ENCODE measurements at regions not wholly inside any gene's neighbourhood (a gene's known extent, or its start where the extent isn't known, plus 50 kb on each side); places are given as distances from the start of the nearest gene placed in this dataset.

DNA sequence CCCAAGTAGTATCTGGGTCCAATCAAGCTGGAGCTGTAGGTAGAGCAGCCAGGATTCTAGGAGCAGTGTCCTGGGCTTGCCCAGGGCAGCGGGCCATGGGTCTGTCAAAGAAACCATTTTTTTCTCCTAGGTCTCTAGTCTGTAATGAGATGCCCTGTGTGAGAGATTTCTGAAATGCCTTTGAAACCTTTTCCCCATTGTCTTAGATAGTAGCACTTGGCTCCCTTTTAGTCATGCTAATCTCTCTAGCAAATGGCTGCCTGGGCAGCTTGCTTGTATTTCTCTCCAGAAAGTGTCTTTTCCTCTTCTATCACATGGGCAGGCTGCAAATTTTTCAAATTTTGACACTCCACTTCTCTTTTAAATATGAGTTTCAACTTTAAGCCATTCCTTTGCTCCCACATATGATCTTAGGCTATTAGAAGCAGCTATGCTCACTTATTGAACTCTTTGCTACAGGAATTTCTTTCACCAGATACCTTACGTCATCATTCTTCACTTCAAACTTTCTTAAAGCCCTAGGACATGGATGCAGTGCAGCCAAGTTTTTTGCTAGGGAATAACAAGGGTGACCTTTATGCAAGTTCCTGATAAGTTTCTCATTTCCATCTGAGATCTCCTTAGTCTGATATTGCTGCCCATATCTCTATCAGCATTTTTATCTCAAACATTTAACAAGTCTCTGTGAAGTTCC is 890.2 kb upstream of the VRK2 start:
- TF ChIP-seq CTCF (IDR thresholded peaks at IDR 0.05), result no peak
- Histone ChIP-seq H3K9me3 (no peaks in the 10 kb centered on the region), H3K27me3 (no peaks in the 10 kb centered on the region), H3K36me3 (no peaks in the 10 kb centered on the region), H3K4me3 (ENCODE audit: low read depth in 1 of 2, low read length in 1 of 2) (no peak overlapping the region), H3K27ac (no peak overlapping the region), H3K4me1 (ENCODE audit: control insufficient read depth in 1 of 2, insufficient read depth in 1 of 2, low read depth in 1 of 2, low read length in 1 of 2) (no peaks in the 10 kb centered on the region)

GRCh38 chr2:57160976-57161375 is 885.6 kb upstream of the VRK2 start:
- H3K27ac ChIP-seq, result no peak overlapping the region

DNA sequence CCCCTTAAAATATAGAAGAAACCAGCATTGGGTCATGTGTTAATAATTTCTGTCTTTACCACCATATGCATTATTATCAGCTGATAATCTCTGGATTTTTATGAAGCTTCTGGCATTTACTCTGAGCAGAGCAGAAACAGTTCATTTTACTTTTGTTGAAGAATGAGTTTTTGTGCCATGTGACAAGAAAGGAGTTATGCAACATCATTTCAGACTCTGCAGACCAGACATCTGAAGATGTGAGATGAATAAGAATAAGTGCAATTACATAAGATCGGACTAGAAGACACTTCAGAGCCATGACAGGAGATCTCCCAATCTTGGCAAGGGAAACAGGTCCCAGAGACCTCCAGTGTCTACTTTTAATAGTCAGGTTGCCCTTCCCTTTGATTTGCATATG is 869.4 kb upstream of the VRK2 start:
- no peaks in the 10 kb centered on the region for H3K36me3 ChIP-seq
- no peaks in the 10 kb centered on the region for H3K4me1 ChIP-seq (ENCODE audit: control insufficient read depth in 1 of 2, insufficient read depth in 1 of 2, low read depth in 1 of 2, low read length in 1 of 2)
- H3K4me3 ChIP-seq (ENCODE audit: low read depth in 1 of 2, low read length in 1 of 2), result no peak overlapping the region
- no peaks in the 10 kb centered on the region for H3K9me3 ChIP-seq
- no peak for TF ChIP-seq CTCF (IDR thresholded peaks at IDR 0.05)
- H3K27me3 ChIP-seq, result no peaks in the 10 kb centered on the region
- no peak overlapping the region for H3K27ac ChIP-seq

More at GRCh38 chr2:57160976-57161375, 885.6 kb upstream of the VRK2 start:
- no peak for TF ChIP-seq CTCF (IDR thresholded peaks at IDR 0.05)
- no peak overlapping the region for H3K4me3 ChIP-seq (ENCODE audit: low read depth in 1 of 2, low read length in 1 of 2)
- H3K4me1 ChIP-seq (ENCODE audit: control insufficient read depth in 1 of 2, insufficient read depth in 1 of 2, low read depth in 1 of 2, low read length in 1 of 2), result no peaks in the 10 kb centered on the region
- H3K36me3 ChIP-seq, result no peaks in the 10 kb centered on the region
- H3K9me3 ChIP-seq, result no peaks in the 10 kb centered on the region
- no peaks in the 10 kb centered on the region for H3K27me3 ChIP-seq

DNA sequence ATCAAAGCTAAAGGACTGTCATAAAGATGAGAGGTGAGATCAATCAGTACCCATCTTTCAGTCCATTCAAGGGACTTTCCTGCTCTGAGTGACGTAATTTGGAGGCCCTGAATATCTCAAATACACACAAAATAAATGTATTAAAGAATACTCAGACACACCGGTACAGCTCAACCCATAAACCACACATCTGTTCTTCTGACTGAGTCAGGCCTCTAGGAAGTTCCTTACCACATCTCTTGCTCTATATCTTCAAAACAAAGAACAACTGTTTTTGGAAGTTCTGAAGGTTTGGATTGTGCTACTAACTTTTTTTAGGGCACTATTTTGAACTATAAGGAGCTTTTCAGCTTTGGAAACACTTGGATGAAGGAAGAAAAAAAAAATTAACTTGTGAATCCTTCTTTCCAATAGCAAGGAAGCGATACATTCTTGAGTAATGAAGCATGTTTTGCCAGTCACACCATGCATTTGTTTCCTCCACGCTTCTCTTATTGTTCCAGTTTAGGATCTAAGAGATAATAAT is 866.5 kb upstream of the VRK2 start:
- no peak for TF ChIP-seq CTCF (IDR thresholded peaks at IDR 0.05)
- no peaks in the 10 kb centered on the region for H3K4me1 ChIP-seq (ENCODE audit: control insufficient read depth in 1 of 2, insufficient read depth in 1 of 2, low read depth in 1 of 2, low read length in 1 of 2)
- no peak overlapping the region for H3K4me3 ChIP-seq (ENCODE audit: low read depth in 1 of 2, low read length in 1 of 2)
- no peaks in the 10 kb centered on the region for H3K9me3 ChIP-seq
- no peak overlapping the region for H3K27ac ChIP-seq
- no peaks in the 10 kb centered on the region for H3K36me3 ChIP-seq
- H3K27me3 ChIP-seq, result no peaks in the 10 kb centered on the region

GRCh38 chr2:57180678-57181077 is 865.9 kb upstream of the VRK2 start:
- Histone ChIP-seq H3K4me3 (ENCODE audit: low read depth in 1 of 2, low read length in 1 of 2) (no peak overlapping the region), H3K4me1 (ENCODE audit: control insufficient read depth in 1 of 2, insufficient read depth in 1 of 2, low read depth in 1 of 2, low read length in 1 of 2) (no peaks in the 10 kb centered on the region), H3K27ac (no peak overlapping the region), H3K27me3 (no peaks in the 10 kb centered on the region), H3K9me3 (no peaks in the 10 kb centered on the region), H3K36me3 (no peaks in the 10 kb centered on the region)
- TF ChIP-seq CTCF (IDR thresholded peaks at IDR 0.05), result no peak

All from neutrophil (primary cell).